ENCODE measurements at regions not wholly inside any gene's neighbourhood (a gene's known extent, or its start where the extent isn't known, plus 50 kb on each side); places are given as distances from the start of the nearest gene placed in this dataset.

- Histone ChIP-seq H3K79me2 (ENCODE audit: low read length) (no peaks in the 10 kb centered on the region), H3K4me1 (ENCODE audit: low read length) (no peaks in the 10 kb centered on the region), H3K4me3 (ENCODE audit: low read length) (no peak overlapping the region), H3K27ac (ENCODE audit: low read length) (no peak overlapping the region), H2AFZ (ENCODE audit: low read length) (no peak overlapping the region), H3F3A (ENCODE audit: insufficient read depth, low read length) (no peaks in the 10 kb centered on the region), H3K36me3 (replicated peaks; ENCODE audit: insufficient read depth, low read length) (no peaks in the 10 kb centered on the region), H4K20me1 (ENCODE audit: insufficient read depth, low read length) (no peaks in the 10 kb centered on the region), H3K9me3 (replicated peaks; ENCODE audit: insufficient read depth, low read length) (no peaks in the 10 kb centered on the region), H3K27me3 (replicated peaks; ENCODE audit: insufficient read depth, low read length) (no peaks in the 10 kb centered on the region), H3K9me2 (replicated peaks; ENCODE audit: insufficient read depth, low read length) (no peaks in the 10 kb centered on the region), H3K9ac (ENCODE audit: low read length) (no peak overlapping the region), H3K4me2 (ENCODE audit: low read depth, low read length) (no peak overlapping the region)
- DNase-seq: no peak
- TF ChIP-seq EZH2 (optimal IDR thresholded peaks at IDR 0.05; ENCODE audit: low read depth, low read length): no peak
- TF ChIP-seq CTCF (IDR thresholded peaks at IDR 0.05; ENCODE audit: low read length): no peak
- TF ChIP-seq EZH2phosphoT487 (IDR thresholded peaks at IDR 0.05; ENCODE audit: low read length): no peak
These were observed 80.7 kb upstream of the OSR1 start for GRCh38 chr2:19439081-19439480.

- Histone ChIP-seq H3K27ac (ENCODE audit: low read length) (no peak overlapping the region), H4K20me1 (ENCODE audit: insufficient read depth, low read length) (no peaks in the 10 kb centered on the region), H3K9ac (ENCODE audit: low read length) (no peak overlapping the region), H3K9me3 (replicated peaks; ENCODE audit: insufficient read depth, low read length) (no peaks in the 10 kb centered on the region), H3K4me1 (ENCODE audit: low read length) (no peaks in the 10 kb centered on the region), H3F3A (ENCODE audit: insufficient read depth, low read length) (no peaks in the 10 kb centered on the region), H3K79me2 (ENCODE audit: low read length) (no peaks in the 10 kb centered on the region), H2AFZ (ENCODE audit: low read length) (no peak overlapping the region), H3K36me3 (replicated peaks; ENCODE audit: insufficient read depth, low read length) (no peaks in the 10 kb centered on the region), H3K27me3 (replicated peaks; ENCODE audit: insufficient read depth, low read length) (no peaks in the 10 kb centered on the region), H3K4me2 (ENCODE audit: low read depth, low read length) (no peak overlapping the region), H3K9me2 (replicated peaks; ENCODE audit: insufficient read depth, low read length) (no peaks in the 10 kb centered on the region), H3K4me3 (ENCODE audit: low read length) (no peak overlapping the region)
- no peak for TF ChIP-seq EZH2phosphoT487 (IDR thresholded peaks at IDR 0.05; ENCODE audit: low read length)
- no peak for TF ChIP-seq EZH2 (optimal IDR thresholded peaks at IDR 0.05; ENCODE audit: low read depth, low read length)
- TF ChIP-seq CTCF (IDR thresholded peaks at IDR 0.05; ENCODE audit: low read length): no peak
- DNase-seq: no peak
These were observed 77.4 kb upstream of the OSR1 start for GRCh38 chr2:19435815-19436214.

- H3F3A ChIP-seq (ENCODE audit: insufficient read depth, low read length): no peaks in the 10 kb centered on the region
- H3K4me1 ChIP-seq (ENCODE audit: low read length): no peaks in the 10 kb centered on the region
- H3K79me2 ChIP-seq (ENCODE audit: low read length): no peaks in the 10 kb centered on the region
- H3K4me2 ChIP-seq (ENCODE audit: low read depth, low read length): no peak overlapping the region
- no peaks in the 10 kb centered on the region for H3K9me2 ChIP-seq (replicated peaks; ENCODE audit: insufficient read depth, low read length)
- no peaks in the 10 kb centered on the region for H3K27me3 ChIP-seq (replicated peaks; ENCODE audit: insufficient read depth, low read length)
- H3K27ac ChIP-seq (ENCODE audit: low read length): no peak overlapping the region
- H3K36me3 ChIP-seq (replicated peaks; ENCODE audit: insufficient read depth, low read length): no peaks in the 10 kb centered on the region
- H3K4me3 ChIP-seq (ENCODE audit: low read length): no peak overlapping the region
- H4K20me1 ChIP-seq (ENCODE audit: insufficient read depth, low read length): no peaks in the 10 kb centered on the region
- H3K9ac ChIP-seq (ENCODE audit: low read length): no peak overlapping the region
- no peak overlapping the region for H2AFZ ChIP-seq (ENCODE audit: low read length)
- no peaks in the 10 kb centered on the region for H3K9me3 ChIP-seq (replicated peaks; ENCODE audit: insufficient read depth, low read length)
- TF ChIP-seq CTCF (IDR thresholded peaks at IDR 0.05; ENCODE audit: low read length) (no peak), EZH2phosphoT487 (IDR thresholded peaks at IDR 0.05; ENCODE audit: low read length) (no peak), EZH2 (optimal IDR thresholded peaks at IDR 0.05; ENCODE audit: low read depth, low read length) (no peak)
- no peak for DNase-seq
These were observed 76.0 kb upstream of the OSR1 start for GRCh38 chr2:19434413-19434812.

Measured in MM.1S (cell line).